GM23338 (cell line): ENCODE measurements at regions not wholly inside any gene's neighbourhood (a gene's known extent, or its start where the extent isn't known, plus 50 kb on each side); places are given as distances from the start of the nearest gene placed in this dataset.

Experiments used
- ATAC-seq: fragments of 200-7000 bp; cut with Tn5 transposase; 3 replicates; pipeline ENCODE4 v1.9.1; 2020
- DNase-seq: peaks from one replicate; pipeline ENCODE4 v3.0.0-alpha.2; 2015; ENCODE audit warnings: low spot score
- H2AFZ ChIP-seq: fragments of 200-600 bp; sonication (generic); 2 replicates; pipeline ENCODE4 v1.8.0; 2016; ENCODE audit warnings: antibody characterized with exemption, mild to moderate bottlenecking, moderate library complexity
- H3F3A ChIP-seq: fragments of 200-600 bp; sonication (generic); replicated peaks from 2 replicates; pipeline ENCODE4 v1.8.0; 2017; ENCODE audit warnings: antibody characterized with exemption, mixed run types, low read depth
- H3K27ac ChIP-seq: fragments of 200-600 bp; sonication (generic); 2 replicates; pipeline ENCODE4 v1.6.1; 2016; ENCODE audit warnings: low read depth
- H3K27me3 ChIP-seq: fragments of 200-600 bp; sonication (generic); 2 replicates; pipeline ENCODE4 v1.8.0; 2016; ENCODE audit warnings: mild to moderate bottlenecking, mixed run types, moderate library complexity; ENCODE audit not compliant: insufficient read depth
- H3K36me3 ChIP-seq: fragments of 200-600 bp; sonication (generic); 2 replicates; pipeline ENCODE4 v1.8.0; 2016; ENCODE audit warnings: mild to moderate bottlenecking; ENCODE audit not compliant: insufficient read depth
- H3K4me1 ChIP-seq: fragments of 200-600 bp; sonication (generic); 2 replicates; pipeline ENCODE4 v1.8.0; 2016; ENCODE audit warnings: mild to moderate bottlenecking, moderate library complexity; ENCODE audit not compliant: insufficient read depth
- H3K4me2 ChIP-seq: fragments of 200-600 bp; sonication (generic); 2 replicates; pipeline ENCODE4 v1.7.1; 2017; ENCODE audit warnings: mixed run types
- H3K4me3 ChIP-seq: fragments of 200-600 bp; sonication (generic); 2 replicates; pipeline ENCODE4 v1.6.1; 2016; ENCODE audit warnings: mixed run types
- H3K79me2 ChIP-seq: fragments of 200-600 bp; sonication (generic); replicated peaks from 2 replicates; pipeline ENCODE4 v1.8.0; 2017; ENCODE audit warnings: mild to moderate bottlenecking; ENCODE audit not compliant: insufficient read depth
- H3K9me2 ChIP-seq: fragments of 200-600 bp; sonication (generic); 2 replicates; pipeline ENCODE4 v1.8.0; 2017; ENCODE audit not compliant: insufficient read depth
- H4K20me1 ChIP-seq: fragments of 200-600 bp; sonication (generic); replicated peaks from 2 replicates; pipeline ENCODE4 v1.8.0; 2017; ENCODE audit warnings: mild to moderate bottlenecking; ENCODE audit not compliant: insufficient read depth
- H3K27ac Mint-ChIP-seq: 2 replicates; pipeline ENCODE4 v1.8.0; 2020; ENCODE audit warnings: inconsistent platforms, mild to moderate bottlenecking, moderate library complexity, mixed read lengths
- H3K27me3 Mint-ChIP-seq: 3 replicates; pipeline ENCODE4 v1.8.0; 2022; ENCODE audit warnings: low read depth, mild to moderate bottlenecking, moderate library complexity, mixed read lengths, inconsistent platforms; ENCODE audit not compliant: insufficient read depth, poor library complexity
- H3K36me3 Mint-ChIP-seq: 3 replicates; pipeline ENCODE4 v1.8.0; 2021; ENCODE audit warnings: low read depth, mild to moderate bottlenecking, inconsistent platforms, moderate library complexity, mixed read lengths
- H3K4me1 Mint-ChIP-seq: 3 replicates; pipeline ENCODE4 v1.8.0; 2020; ENCODE audit warnings: mild to moderate bottlenecking, inconsistent platforms, mixed read lengths
- H3K4me3 Mint-ChIP-seq: 3 replicates; pipeline ENCODE4 v1.8.0; 2021; ENCODE audit warnings: moderate library complexity, mild to moderate bottlenecking, inconsistent platforms, mixed read lengths
- H3K9me3 Mint-ChIP-seq: 3 replicates; pipeline ENCODE4 v1.8.0; 2020; ENCODE audit warnings: moderate library complexity, mild to moderate bottlenecking, inconsistent platforms, mixed read lengths
- CREB1 ChIP-seq: fragments of 250-450 bp; sonication (Bioruptor Pico); IDR thresholded peaks from 2 replicates; pipeline ENCODE4 v1.5.0; 2020; ENCODE audit warnings: low read depth, mild to moderate bottlenecking, moderate library complexity
- CTCF ChIP-seq, 2 experiments: fragments of 200-600 bp in 1 of 2; sonication (generic) in 1 of 2; conservative IDR thresholded peaks; 2 replicates each; pipeline versions ENCODE4 v1.5.1 to v1.6.1; 2016 to 2017; ENCODE audit warnings: antibody characterized with exemption in 2 of 2, low read depth in 2 of 2, mild to moderate bottlenecking in 2 of 2, moderate library complexity in 1 of 2
- EZH2 ChIP-seq: fragments of 200-600 bp; sonication (generic); IDR thresholded peaks from one replicate; pipeline ENCODE4 v1.8.0; 2017; ENCODE audit warnings: antibody characterized with exemption, mild to moderate bottlenecking, low read depth; ENCODE audit not compliant: unreplicated experiment
- EZH2phosphoT487 ChIP-seq: fragments of 200-600 bp; sonication (generic); IDR thresholded peaks from one replicate; pipeline ENCODE4 v1.8.1; 2018; ENCODE audit warnings: antibody characterized with exemption; ENCODE audit not compliant: unreplicated experiment
- JUNB ChIP-seq: IDR thresholded peaks from one replicate; pipeline ENCODE4 v1.6.1; 2016; ENCODE audit warnings: antibody characterized with exemption; ENCODE audit not compliant: unreplicated experiment
- NANOG ChIP-seq: IDR thresholded peaks from 2 replicates; pipeline ENCODE4 v1.6.1; 2016; ENCODE audit warnings: antibody characterized with exemption, borderline replicate concordance
- POLR2AphosphoS5 ChIP-seq: IDR thresholded peaks from 2 replicates; pipeline ENCODE4 v1.6.1; 2016; ENCODE audit warnings: antibody characterized with exemption, low read depth
- REST ChIP-seq: IDR thresholded peaks from one replicate; pipeline ENCODE4 v1.6.1; 2018; ENCODE audit warnings: antibody characterized with exemption; ENCODE audit not compliant: unreplicated experiment
- STAT1 ChIP-seq: IDR thresholded peaks from one replicate; pipeline ENCODE4 v1.6.1; 2016; ENCODE audit warnings: antibody characterized with exemption; ENCODE audit not compliant: unreplicated experiment
- ZNF114 ChIP-seq: fragments of 250-450 bp; sonication (Bioruptor Pico); IDR thresholded peaks from 2 replicates; pipeline ENCODE4 v1.5.0; 2020; ENCODE audit warnings: mild to moderate bottlenecking, moderate library complexity
- ZNF331 ChIP-seq: fragments of 250-450 bp; sonication (Bioruptor Pico); IDR thresholded peaks from 2 replicates; pipeline ENCODE4 v1.5.0; 2020; ENCODE audit warnings: low read depth, mild to moderate bottlenecking, moderate library complexity
- TF ChIP-seq, protein P1 (sequence below): fragments of 250-450 bp; sonication (Bioruptor Pico); IDR thresholded peaks from 2 replicates; pipeline ENCODE4 v1.5.0; 2020; ENCODE audit warnings: mild to moderate bottlenecking, moderate library complexity
- TF ChIP-seq, protein P2 (sequence below): IDR thresholded peaks from 2 replicates; pipeline ENCODE4 v1.6.1; 2016; ENCODE audit warnings: antibody characterized with exemption

DNA sequence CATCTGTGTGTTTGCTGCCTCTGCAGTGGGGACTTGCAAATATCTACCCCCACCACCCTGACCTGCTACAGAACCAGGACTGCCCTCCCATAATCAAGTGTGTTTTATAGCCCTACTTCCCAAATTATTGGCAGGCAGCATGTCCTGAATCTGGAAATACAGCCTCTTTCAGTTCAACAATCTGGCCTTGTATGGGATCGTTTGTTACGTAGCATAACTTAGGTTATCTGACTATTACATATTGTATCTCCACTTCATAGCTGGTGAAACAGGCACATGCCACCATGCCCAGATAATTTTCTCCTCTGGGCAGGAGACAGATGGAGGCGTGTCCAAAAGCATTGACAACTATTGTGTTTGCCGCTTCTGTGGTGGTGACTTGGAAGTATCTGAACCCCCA, 66.7 kb upstream of the ADGRL1 start (continued):
- TF ChIP-seq CREB1 (CRISPR knock-in tag) = no peak

GRCh38 chr19:14271840-14272239, 65.9 kb upstream of the ADGRL1 start:
- H3K4me3 ChIP-seq = no peak overlapping the region
- H4K20me1 ChIP-seq = no peaks in the 10 kb centered on the region
- H3K27ac ChIP-seq = no peak overlapping the region
- H3K4me3 Mint-ChIP-seq = no peak overlapping the region; the same call in 2 of the 3 replicates
- no peak for DNase-seq
- H3K27me3 Mint-ChIP-seq = peaks cover 12% of the 10 kb centered on the region
- H3K27me3 ChIP-seq = peaks cover under 1% of the 10 kb centered on the region; the same call in 1 of the 2 replicates
- H3K36me3 Mint-ChIP-seq = peaks cover 5% of the 10 kb centered on the region; the same call in 1 of the 3 replicates
- peak overlapping the region; percentile 10 for H3K27ac Mint-ChIP-seq
- peaks cover 34% of the 10 kb centered on the region for H3K4me1 Mint-ChIP-seq
- H3K9me2 ChIP-seq = no peaks in the 10 kb centered on the region
- H3K4me1 ChIP-seq = peaks cover 21% of the 10 kb centered on the region
- H3K4me2 ChIP-seq = no peak overlapping the region
- no peak overlapping the region; the same call in 1 of the 2 replicates for H2AFZ ChIP-seq
- peaks cover 12% of the 10 kb centered on the region; the same call in 2 of the 3 replicates for H3K9me3 Mint-ChIP-seq
- TF ChIP-seq ZNF114 (CRISPR knock-in tag) = no peak
- TF ChIP-seq, protein P1, sequence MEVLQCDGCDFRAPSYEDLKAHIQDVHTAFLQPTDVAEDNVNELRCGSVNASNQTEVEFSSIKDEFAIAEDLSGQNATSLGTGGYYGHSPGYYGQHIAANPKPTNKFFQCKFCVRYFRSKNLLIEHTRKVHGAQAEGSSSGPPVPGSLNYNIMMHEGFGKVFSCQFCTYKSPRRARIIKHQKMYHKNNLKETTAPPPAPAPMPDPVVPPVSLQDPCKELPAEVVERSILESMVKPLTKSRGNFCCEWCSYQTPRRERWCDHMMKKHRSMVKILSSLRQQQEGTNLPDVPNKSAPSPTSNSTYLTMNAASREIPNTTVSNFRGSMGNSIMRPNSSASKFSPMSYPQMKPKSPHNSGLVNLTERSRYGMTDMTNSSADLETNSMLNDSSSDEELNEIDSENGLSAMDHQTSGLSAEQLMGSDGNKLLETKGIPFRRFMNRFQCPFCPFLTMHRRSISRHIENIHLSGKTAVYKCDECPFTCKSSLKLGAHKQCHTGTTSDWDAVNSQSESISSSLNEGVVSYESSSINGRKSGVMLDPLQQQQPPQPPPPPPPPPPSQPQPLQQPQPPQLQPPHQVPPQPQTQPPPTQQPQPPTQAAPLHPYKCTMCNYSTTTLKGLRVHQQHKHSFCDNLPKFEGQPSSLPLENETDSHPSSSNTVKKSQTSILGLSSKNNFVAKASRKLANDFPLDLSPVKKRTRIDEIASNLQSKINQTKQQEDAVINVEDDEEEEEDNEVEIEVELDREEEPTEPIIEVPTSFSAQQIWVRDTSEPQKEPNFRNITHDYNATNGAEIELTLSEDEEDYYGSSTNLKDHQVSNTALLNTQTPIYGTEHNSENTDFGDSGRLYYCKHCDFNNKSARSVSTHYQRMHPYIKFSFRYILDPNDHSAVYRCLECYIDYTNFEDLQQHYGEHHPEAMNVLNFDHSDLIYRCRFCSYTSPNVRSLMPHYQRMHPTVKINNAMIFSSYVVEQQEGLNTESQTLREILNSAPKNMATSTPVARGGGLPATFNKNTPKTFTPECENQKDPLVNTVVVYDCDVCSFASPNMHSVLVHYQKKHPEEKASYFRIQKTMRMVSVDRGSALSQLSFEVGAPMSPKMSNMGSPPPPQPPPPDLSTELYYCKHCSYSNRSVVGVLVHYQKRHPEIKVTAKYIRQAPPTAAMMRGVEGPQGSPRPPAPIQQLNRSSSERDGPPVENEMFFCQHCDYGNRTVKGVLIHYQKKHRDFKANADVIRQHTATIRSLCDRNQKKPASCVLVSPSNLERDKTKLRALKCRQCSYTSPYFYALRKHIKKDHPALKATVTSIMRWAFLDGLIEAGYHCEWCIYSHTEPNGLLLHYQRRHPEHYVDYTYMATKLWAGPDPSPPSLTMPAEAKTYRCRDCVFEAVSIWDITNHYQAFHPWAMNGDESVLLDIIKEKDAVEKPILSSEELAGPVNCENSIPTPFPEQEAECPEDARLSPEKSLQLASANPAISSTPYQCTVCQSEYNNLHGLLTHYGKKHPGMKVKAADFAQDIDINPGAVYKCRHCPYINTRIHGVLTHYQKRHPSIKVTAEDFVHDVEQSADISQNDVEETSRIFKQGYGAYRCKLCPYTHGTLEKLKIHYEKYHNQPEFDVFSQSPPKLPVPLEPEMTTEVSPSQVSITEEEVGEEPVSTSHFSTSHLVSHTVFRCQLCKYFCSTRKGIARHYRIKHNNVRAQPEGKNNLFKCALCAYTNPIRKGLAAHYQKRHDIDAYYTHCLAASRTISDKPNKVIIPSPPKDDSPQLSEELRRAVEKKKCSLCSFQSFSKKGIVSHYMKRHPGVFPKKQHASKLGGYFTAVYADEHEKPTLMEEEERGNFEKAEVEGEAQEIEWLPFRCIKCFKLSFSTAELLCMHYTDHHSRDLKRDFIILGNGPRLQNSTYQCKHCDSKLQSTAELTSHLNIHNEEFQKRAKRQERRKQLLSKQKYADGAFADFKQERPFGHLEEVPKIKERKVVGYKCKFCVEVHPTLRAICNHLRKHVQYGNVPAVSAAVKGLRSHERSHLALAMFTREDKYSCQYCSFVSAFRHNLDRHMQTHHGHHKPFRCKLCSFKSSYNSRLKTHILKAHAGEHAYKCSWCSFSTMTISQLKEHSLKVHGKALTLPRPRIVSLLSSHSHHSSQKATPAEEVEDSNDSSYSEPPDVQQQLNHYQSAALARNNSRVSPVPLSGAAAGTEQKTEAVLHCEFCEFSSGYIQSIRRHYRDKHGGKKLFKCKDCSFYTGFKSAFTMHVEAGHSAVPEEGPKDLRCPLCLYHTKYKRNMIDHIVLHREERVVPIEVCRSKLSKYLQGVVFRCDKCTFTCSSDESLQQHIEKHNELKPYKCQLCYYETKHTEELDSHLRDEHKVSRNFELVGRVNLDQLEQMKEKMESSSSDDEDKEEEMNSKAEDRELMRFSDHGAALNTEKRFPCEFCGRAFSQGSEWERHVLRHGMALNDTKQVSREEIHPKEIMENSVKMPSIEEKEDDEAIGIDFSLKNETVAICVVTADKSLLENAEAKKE (CRISPR knock-in tag) = no peak
- TF ChIP-seq NANOG = no peak
- TF ChIP-seq POLR2AphosphoS5 = no peak
- no peak for TF ChIP-seq REST
- TF ChIP-seq EZH2phosphoT487 = no peak
- TF ChIP-seq CTCF (conservative IDR thresholded peaks at IDR 0.05; ENCODE audit: low read depth in 2 of 2) = no peak
- TF ChIP-seq JUNB = no peak
- no peak for TF ChIP-seq EZH2
- TF ChIP-seq, protein P2, sequence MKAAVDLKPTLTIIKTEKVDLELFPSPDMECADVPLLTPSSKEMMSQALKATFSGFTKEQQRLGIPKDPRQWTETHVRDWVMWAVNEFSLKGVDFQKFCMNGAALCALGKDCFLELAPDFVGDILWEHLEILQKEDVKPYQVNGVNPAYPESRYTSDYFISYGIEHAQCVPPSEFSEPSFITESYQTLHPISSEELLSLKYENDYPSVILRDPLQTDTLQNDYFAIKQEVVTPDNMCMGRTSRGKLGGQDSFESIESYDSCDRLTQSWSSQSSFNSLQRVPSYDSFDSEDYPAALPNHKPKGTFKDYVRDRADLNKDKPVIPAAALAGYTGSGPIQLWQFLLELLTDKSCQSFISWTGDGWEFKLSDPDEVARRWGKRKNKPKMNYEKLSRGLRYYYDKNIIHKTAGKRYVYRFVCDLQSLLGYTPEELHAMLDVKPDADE = no peak
- TF ChIP-seq STAT1 = no peak
- no peak for TF ChIP-seq ZNF331 (CRISPR knock-in tag)
- no peaks in the 10 kb centered on the region for H3K36me3 ChIP-seq
- peak; percentile 47 for ATAC-seq
- peaks cover 2% of the 10 kb centered on the region for H3F3A ChIP-seq
- no peaks in the 10 kb centered on the region for H3K79me2 ChIP-seq
